GM19455 (cell line): ENCODE measurements at regions not wholly inside any gene's neighbourhood (a gene's known extent, or its start where the extent isn't known, plus 50 kb on each side); places are given as distances from the start of the nearest gene placed in this dataset.

Experiments
- ATAC-seq: cut with Tn5 transposase; IDR thresholded peaks from one replicate; pipeline ENCODE4 v1.9.1; 2021; ENCODE audit not compliant: unreplicated experiment

DNA sequence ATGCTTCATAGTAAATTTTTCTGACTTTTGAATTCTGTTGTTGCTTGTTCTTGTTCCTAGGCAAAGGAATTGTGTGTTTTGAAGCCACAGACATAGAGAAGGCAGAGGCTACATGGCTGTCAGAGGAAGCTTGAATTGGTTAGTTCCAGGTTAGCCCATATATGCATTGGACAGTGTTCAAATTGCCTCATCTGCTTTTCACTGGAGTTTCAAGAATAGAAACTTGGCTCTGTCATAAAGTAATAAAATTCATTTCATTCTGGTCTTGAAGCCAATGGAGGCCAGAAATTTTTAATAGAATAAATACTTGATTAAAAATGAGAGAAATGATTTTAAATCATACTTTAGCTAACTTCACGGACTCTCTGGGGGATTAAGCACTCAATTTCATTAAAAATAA lies 178.0 kb downstream of the YIPF5 start:
- no peak for ATAC-seq

DNA sequence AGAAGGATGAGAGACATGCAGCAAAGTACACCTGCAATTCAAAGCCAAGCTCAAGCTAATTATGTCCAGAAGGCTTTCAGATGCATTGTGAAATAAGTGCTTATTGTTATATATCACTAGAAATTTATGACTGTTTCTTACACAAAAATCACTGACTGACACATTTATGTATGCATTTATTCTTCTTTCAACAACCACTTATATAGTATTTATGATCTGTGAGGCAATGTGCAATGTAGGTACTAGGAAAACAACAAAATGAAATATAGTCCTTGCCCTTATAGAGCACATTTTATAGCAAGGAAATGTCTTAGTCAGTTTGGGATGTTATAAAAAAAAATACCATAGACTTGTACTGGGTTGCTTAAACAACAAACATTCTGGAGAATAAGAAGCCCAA lies 167.6 kb downstream of the YIPF5 start:
- ATAC-seq = no peak

DNA sequence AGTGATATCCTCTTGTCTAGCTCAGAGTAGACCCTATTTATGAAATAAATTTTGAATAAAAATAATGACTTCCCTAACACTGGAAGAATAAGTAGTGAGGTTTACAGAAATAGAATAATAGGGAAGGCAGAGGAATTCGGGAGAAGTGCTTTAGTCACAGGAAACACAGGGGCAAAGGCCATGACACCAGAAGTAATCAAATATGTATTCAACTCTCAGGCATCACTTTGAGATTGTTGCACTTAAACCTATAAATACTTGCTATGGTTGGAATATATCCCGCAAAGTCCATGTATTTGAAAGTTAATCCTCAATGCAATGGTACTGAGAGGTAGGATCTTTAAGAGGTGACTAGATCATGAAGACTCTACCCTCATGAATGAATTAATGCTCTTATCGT lies 166.8 kb downstream of the YIPF5 start:
- ATAC-seq = no peak

DNA sequence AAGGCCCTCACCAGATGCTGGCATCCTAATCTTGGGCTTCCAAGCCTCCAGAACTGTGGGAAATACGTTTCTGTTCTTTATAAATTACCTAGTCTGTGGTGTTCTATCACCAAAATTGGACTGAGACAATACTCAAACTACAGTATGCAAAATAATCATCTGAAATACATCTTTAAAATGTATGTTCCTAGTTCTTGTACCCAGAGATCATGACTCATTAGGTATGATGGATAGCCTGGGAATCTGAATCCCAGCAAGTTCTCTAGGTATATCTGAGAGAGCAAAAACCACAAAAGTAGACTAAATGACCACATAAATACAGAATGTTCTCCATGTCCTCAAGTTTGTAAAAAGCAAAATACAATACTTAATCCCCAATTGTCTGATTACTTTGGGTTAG lies 166.3 kb downstream of the YIPF5 start:
- ATAC-seq = no peak

DNA sequence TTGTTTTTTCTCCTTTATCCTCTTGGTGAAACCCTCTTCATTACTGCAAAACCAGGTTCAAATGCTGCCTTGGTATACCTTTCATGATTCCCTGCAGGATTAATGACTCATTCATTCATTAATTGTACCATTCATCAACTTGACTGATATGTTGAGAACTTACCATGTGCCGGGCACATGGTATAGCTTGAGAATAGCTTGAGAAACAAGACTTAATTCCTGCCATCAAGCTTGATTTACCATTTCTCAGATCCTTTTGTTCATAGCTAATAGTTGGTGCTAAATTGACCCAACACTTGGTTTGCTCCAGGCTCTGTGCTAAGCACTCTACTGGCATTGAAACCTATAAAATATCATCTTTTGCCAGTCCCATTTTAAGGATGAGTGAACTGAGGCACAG lies 165.7 kb downstream of the YIPF5 start:
- no peak for ATAC-seq

DNA sequence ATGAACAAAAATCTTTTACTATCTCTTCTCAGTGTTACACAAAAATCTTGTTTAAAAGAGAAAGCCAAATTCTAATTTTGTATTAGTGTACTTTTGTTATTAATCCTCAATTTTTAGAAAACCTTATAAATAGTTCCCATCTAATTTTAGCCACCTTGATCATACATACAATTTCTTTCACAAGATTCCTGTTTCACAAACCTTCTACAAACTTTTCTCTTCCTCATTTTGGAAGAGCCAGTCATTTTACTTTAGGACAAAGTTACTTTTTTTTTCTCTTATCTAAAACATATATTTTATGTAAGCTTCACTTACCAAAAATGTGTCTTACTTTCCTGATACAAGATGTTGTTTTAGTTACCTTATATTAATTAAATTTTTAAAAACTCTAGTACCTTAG lies 161.3 kb downstream of the YIPF5 start:
- ATAC-seq = no peak

DNA sequence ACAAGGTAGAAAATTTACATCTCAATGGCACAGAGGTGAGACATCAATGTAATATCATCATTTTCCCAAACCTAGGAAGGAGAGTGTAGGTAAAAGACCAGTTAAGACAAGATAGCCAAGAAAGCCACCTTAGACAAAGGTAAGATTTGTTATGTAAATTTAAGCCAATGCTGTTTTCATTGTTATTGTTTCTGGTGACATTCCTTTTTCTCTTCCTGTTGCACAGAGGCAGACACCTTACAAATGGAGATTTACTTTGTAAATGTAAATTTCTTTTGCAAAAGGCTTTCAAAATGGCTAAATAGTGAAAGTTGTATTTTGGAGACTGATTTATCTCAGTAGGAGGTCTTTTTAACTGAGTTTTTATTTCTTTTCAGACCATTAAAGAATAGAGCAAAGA lies 159.1 kb downstream of the YIPF5 start:
- no peak for ATAC-seq

DNA sequence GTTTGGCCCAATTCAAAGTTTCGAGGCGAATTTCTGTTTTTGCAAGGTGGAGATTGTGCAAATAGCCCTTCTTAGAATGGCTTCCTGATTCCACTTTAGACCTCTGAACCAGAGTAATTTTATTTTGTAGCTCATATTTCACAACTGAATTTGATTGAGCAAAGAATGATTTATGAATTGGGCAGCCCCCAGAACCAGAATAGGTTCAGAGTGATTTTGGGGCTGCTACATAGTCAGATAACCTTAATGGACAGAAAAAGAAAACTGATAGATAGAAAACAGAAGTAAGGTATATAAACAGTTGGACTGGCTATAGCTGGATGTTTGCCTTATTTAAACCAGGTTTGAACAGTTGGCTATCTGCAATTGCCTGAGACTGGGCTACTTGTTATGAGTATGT lies 156.6 kb downstream of the YIPF5 start:
- no peak for ATAC-seq

DNA sequence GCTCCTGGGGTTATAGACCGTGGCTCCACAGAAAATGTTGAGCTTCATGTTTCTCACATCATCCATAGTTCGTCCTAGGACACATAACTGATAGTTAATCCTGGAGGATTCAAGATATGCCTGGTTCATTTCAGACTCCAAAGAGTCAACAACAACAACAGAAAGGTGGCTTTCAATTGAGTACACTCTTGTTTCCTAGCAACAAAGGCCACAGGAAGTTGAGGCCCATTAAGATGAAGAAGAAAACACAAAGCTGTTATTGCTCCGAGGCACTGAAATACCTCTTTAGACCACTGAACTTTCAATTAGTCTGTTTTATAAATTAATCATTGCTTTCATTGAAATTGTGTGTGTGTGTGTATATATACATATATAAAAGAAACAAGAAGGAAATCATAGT lies 154.5 kb downstream of the YIPF5 start:
- no peak for ATAC-seq

DNA sequence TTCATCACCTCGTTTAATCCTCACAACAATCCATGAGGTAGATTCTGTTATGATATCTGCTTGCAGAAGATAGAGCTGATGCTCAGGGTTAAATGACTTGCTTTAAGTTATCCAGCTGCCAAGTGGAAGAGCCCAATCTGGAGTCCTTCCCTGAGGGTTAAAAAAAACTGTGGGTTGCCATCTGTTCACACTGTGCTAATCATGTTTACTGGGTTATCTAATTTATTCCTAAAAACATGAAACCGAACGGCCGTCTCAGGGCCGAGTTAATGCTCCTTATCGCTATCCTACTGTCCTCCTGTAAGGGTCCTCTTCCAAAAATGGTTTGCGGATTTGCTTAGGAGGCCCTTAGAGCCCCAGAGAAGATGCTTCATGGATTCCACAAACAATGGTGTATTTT lies 153.3 kb downstream of the YIPF5 start:
- no peak for ATAC-seq

DNA sequence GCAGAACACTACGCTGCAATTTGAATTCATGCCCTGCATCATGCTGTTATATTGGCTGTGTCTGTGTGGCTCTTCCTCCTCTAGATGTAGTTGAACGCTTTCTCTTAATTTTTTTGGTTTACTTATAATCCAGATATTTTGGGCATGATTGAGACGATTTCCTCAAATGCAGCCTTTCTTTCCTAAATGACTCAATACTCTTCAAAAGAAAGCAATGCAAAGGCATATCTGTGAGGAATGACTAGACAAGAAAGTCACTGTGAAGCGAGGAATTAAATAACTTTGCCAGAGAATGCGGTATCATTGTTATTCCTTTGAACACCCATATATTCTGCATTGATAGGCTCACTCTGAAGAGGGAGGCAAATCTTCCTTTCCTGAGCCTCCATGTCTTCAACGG lies 152.8 kb downstream of the YIPF5 start:
- ATAC-seq = no peak

DNA sequence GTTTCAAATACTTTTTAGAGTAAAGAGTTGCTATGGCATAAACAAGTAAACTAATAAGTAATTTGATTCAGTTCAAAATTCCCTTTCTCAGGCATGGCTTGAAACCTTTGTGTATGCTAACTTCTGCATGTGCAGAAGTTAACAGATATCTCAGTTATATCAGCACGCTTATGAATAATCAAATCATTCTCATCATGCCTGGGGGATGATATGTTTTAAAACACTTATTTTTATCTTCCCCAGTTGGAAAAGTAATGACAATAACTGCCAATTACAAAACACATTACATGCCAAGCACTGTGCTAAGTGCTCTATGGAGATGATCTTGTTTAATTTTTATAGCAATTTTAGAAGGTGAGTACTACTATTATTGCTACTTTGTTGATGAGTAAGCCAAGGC lies 146.4 kb downstream of the YIPF5 start:
- no peak for ATAC-seq

DNA sequence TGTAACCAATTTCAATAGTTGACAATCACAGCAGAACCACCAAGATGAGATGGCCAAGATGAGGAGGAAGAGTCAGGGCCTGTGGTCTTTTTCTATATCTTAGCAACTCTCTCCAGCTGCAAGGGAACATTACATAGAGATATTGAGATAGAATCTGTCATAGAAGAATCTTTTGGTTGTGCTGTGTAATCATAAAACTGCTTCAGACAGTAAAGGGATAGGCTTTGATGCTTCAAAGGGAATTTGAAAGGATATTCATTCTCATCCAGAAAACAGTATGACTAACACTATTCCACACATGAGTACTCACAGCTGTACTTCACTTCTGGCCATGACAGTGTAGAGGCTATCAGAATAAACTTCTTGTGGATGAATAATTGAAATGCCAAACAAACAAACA lies 145.9 kb downstream of the YIPF5 start:
- ATAC-seq = no peak

DNA sequence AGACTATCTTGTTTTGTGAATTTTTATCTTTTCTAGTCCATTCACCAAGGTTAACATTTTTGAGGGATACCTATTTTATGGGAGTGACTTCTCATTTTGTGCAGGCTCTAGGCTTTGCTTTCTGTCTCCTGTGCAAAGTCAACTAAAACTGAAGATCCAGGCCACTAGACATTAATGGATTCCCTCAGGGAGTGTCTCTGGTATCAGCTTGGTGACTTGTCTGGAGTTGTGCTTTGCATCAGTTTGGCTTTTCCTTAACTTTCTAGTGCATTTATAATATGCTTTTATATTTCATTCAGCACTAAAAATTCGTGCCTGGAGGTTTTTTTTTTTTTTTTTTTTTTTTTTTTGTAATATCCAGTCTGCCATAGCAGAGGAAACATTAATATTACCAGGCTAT lies 144.2 kb downstream of the YIPF5 start:
- ATAC-seq = no peak

DNA sequence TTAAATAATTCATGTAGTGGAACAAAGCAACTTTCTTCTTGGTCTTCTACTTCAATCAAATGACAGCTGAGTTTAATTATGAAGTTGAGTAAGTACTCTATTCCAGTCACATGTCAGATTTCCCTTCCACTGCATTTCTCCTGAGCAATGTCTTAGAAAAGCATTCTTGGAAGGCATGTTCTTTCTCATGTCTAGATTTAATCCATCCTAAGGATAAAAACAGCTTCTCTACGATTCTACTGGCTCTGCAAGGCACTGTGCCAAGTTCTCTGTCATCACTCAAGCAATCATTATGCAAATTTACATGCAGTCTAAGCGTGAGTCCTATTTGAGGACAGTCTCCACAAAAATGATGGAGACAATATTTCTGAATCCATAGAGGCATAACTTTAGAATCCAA lies 142.4 kb downstream of the YIPF5 start:
- ATAC-seq = no peak

DNA sequence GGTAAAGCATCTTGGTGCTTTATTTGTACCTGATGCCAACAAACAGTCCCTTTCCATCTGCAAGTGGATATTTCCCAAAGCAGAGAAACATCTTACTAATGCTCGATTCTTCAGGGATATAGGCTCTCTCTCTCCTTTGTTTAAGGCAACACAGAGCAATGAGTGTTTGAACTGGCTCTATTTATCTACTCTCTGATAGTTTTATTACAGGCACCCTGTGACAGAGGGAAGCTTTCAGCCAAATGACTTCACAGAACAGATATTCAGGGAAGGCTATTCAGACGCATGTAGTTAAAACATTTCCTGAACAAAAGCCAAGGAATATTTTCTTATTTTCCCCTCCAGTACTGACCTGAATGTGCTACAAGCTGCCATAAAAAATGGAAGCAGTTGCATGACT lies 141.8 kb downstream of the YIPF5 start:
- no peak for ATAC-seq

DNA sequence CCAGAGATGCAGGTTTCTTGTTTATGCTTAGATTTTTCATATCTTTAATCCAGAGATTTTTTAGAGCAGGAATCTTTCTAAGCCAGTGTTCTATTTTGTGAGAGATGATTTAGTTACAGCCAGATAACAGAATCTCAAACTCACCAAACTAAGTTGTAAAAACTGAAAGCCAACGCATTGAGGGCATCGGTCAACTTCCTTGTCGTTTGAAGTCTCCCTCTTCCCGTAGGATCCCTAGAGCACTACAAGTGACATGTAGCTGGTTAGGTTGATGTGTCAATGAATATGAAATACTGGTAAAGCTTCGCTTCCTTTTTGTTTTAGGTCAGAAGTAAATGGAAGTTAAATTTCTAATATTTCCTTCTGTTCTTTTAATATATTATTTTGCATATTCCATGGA lies 139.6 kb downstream of the YIPF5 start:
- ATAC-seq = no peak

DNA sequence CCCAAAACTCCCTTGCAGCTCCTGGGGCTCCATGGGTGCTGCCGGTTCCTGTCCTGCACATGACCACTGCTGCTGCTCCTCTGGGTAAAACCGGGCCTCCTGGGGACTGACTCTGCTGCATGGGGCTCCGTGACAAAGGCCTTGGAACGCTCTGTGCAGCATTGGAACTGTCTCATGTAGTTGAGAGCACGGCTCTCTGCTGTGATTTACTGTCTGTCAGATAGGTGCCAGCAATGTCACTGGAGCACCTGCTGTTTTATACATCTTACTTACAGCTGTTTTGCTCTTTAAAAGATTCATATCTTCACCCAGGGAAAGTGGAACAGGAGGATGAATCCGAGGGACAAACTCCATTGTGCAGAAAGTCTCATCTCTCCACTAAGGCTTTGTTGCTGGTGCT lies 138.1 kb downstream of the YIPF5 start:
- ATAC-seq = no peak

DNA sequence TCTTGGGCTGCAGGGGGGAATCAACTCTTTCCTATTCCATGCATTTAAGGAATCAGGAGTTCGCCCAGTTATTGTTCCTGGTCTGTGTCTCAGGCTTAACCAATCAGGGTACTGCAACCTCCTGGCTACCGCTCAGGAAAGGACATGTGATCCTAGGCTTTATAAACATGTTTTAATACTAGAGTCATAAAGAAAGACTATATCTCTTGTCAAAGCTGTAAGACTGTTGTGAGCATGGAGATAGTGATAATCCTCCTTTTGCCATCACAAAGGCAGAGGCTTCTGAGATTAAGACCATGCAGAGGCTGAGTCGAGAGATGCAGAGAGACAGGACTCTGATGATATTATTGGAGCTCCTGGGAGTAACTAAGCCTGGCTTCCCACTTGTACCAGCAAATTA lies 137.0 kb downstream of the YIPF5 start:
- ATAC-seq = no peak

DNA sequence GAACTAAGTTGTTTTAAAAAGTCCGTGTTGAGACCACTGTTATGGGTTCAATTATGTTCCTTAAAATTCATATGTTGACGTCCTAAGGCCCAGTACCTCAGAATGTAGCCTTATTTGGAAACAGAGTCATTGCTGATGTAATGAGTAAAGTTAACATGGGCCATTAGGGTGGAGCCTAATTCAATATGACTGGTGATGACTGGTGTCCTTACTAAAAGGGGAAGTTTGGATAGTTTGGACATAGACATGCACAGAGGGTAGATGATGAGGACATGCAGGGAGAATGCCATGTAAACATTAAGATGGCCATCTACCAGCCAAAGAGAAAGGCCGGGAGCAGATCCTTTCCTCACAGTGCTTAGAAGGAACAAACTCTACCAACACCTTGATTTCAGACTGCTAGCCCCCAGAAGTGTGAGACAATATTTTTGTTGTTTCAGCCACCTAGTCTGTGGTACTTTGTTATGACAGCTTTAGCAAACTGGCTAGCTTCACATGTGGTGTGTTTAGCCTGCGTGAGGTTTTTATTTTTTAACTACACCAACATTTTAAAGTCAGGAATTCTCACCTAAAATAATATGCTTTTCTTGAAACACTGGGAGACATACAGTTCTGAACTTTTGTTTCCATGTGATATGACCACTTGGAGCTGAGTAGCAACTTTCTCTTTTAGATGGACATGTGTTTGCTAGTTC lies 135.3 kb downstream of the YIPF5 start:
- ATAC-seq = no peak

DNA sequence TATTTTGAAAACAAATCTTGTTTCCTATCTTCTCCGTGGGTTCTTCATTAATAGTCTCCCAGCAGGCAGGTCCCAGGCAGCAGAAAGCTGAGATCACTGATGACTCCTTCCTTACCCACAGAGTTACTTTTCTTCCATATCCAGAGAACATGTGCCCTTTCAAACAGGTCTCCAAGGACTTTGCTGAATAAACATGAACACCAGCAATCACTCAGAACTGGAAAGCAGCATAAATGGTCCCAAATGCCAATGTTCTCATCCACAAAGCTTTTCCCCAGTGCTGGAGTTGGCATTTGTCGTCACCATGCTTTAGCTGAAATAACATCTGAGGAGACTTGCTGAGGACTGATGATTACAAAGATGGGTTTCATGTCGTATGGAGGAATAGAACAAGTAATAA lies 134.0 kb downstream of the YIPF5 start:
- no peak for ATAC-seq

DNA sequence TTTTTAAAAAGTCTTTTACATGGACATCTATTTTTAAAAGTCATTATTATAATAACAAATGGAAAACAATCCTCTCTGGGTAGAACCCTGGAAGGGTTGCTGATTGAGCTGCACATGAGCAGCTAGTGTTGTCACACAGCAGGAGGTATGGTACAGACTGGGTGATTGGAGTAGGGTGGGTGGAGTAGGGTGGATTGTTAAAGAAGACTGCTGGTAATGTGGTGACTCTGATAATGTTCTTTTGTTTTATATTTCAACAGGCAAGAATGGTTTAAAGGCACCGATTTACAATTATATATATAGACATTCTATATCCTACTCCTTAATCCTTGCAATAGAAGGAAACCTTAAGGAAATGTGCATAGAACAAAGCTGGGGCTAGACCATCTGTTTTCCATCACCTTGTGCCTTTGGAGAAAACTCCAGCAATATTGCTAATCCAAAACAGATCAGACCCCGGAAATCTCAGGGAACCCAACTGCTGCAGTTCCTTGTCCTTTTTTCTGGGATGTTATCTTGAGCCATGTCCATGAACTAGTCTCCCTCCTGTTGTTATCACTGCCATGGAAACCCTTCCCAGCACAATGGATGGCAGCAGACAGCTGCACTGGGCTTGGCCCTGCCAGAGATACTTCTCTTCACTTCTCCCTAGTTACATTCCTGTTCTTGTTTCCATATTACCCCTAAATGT lies 129.7 kb downstream of the YIPF5 start:
- ATAC-seq = no peak

DNA sequence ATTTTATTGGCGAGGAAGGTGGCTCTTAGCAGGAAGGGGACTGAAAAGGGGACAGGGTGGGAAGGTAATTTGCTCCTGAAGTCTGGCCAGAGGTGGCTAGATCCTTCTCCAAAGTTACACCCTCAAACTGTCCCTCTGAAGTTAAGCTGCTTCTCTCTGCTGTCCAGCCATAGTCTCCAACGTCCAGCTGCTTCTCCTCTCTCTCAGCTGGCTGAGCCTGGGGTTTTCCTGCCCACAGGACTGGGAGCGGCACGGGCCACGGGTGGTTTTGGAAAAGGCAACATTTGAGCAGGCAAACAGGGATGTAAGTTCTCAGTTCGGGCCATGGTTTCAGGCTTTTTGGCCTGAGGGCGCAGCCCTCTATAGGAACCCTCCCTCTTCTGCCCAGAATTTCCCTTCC lies 128.3 kb downstream of the YIPF5 start:
- no peak for ATAC-seq
